SK-N-SH (cell line): ENCODE measurements at regions not wholly inside any gene's neighbourhood (a gene's known extent, or its start where the extent isn't known, plus 50 kb on each side); places are given as distances from the start of the nearest gene placed in this dataset.
A peak's percentile ranks its signal among the peaks of the same experiment; 100 is the strongest.

Source experiments
- CTCF ChIA-PET: fragments of 300-600, 350-600 bp; formaldehyde crosslinking; extraction: SDS; loops from one replicate; lab custom pipeline; 2021; lab: Yijun Ruan, JAX
- POLR2A ChIA-PET: fragments of 350-600 bp; sonication (Branson Sonifier 250); formaldehyde crosslinking; extraction: SDS; loops from one replicate; lab custom pipeline; 2020; ENCODE audit warnings: antibody characterized with exemption, inconsistent platforms; lab: Yijun Ruan, JAX
- DNase-seq: peaks from one replicate; pipeline ENCODE4 v3.0.0; 2012
- H2AFZ ChIP-seq: fragments of 200-600 bp; sonication (generic); 2 replicates; pipeline ENCODE4 v1.8.1; 2016; ENCODE audit warnings: antibody characterized with exemption, mild to moderate bottlenecking, low read depth
- H3F3A ChIP-seq: fragments of 200-600 bp; sonication (generic); replicated peaks from 2 replicates; pipeline ENCODE3; 2016; ENCODE audit warnings: antibody characterized with exemption, mild to moderate bottlenecking; ENCODE audit not compliant: insufficient read depth
- H3K27ac ChIP-seq, 2 experiments: fragments of 200-500 bp in 1 of 2; fragments of 200-600 bp in 1 of 2; sonication (Bioruptor generic) in 1 of 2; sonication (generic), shearing (Covaris generic) in 1 of 2; 2 replicates each; pipeline versions ENCODE4 v1.5.1 to v1.6.1; 2014 to 2016; ENCODE audit warnings: low read depth in 2 of 2, inconsistent platforms in 1 of 2, low read length in 1 of 2, mild to moderate bottlenecking in 1 of 2, mixed read lengths in 1 of 2
- H3K27me3 ChIP-seq: fragments of 200-600 bp; sonication (generic), shearing (Covaris generic); 2 replicates; pipeline ENCODE4 v1.6.1; 2016; ENCODE audit warnings: mixed run types; ENCODE audit not compliant: insufficient read depth
- H3K36me3 ChIP-seq, 2 experiments: fragments of 200-500 bp in 1 of 2; fragments of 200-600 bp in 1 of 2; sonication (Bioruptor generic) in 1 of 2; sonication (generic) in 1 of 2; replicated peaks in 1 of 2; 2 replicates each; pipeline versions ENCODE3 to v1.5.1; 2014 to 2016; ENCODE audit warnings: low read length in 1 of 2, mild to moderate bottlenecking in 1 of 2; ENCODE audit not compliant: insufficient read depth in 2 of 2, control insufficient read depth in 1 of 2
- H3K4me1 ChIP-seq, 2 experiments: fragments of 200-500 bp in 1 of 2; fragments of 200-600 bp in 1 of 2; sonication (Bioruptor generic) in 1 of 2; sonication (generic), shearing (Covaris generic) in 1 of 2; 2 replicates each; pipeline versions ENCODE4 v1.5.1 to v1.6.1; 2014 to 2016; ENCODE audit warnings: low read depth in 1 of 2, low read length in 1 of 2, mixed run types in 1 of 2; ENCODE audit not compliant: insufficient read depth in 2 of 2, control insufficient read depth in 1 of 2
- H3K4me2 ChIP-seq: fragments of 200-600 bp; sonication (generic), shearing (Covaris generic); 2 replicates; pipeline ENCODE4 v1.6.1; 2017; ENCODE audit warnings: mixed run types
- H3K4me3 ChIP-seq, 2 experiments: fragments of 200-500 bp in 1 of 2; fragments of 200-600 bp in 1 of 2; sonication (Bioruptor generic) in 1 of 2; sonication (generic), shearing (Covaris generic) in 1 of 2; 2 replicates each; pipeline versions ENCODE4 v1.5.1 to v1.8.1; 2014 to 2016; ENCODE audit warnings: low read depth in 2 of 2, inconsistent platforms in 1 of 2, low read length in 1 of 2, mild to moderate bottlenecking in 1 of 2, mixed read lengths in 1 of 2, moderate library complexity in 1 of 2
- H3K79me2 ChIP-seq: fragments of 200-600 bp; sonication (generic); 2 replicates; pipeline ENCODE4 v1.8.1; 2017; ENCODE audit warnings: mild to moderate bottlenecking; ENCODE audit not compliant: insufficient read depth
- H3K9ac ChIP-seq: fragments of 200-600 bp; sonication (generic); 2 replicates; pipeline ENCODE4 v1.6.1; 2017; ENCODE audit warnings: mixed run types
- H3K9me2 ChIP-seq: fragments of 200-600 bp; sonication (generic); 2 replicates; pipeline ENCODE4 v1.6.1; 2017; ENCODE audit warnings: mixed run types
- H3K9me3 ChIP-seq: fragments of 200-600 bp; sonication (generic); 2 replicates; pipeline ENCODE4 v1.6.1; 2017; ENCODE audit warnings: mixed run types, mild to moderate bottlenecking, moderate library complexity
- H4K20me1 ChIP-seq: fragments of 200-600 bp; sonication (generic); 2 replicates; pipeline ENCODE4 v1.6.1; 2017; ENCODE audit warnings: mild to moderate bottlenecking, mixed run types; ENCODE audit not compliant: insufficient read depth
- CHD2 ChIP-seq: fragments of 150-350 bp; IDR thresholded peaks from 2 replicates; pipeline ENCODE4 v1.6.1; 2018; ENCODE audit warnings: low read length; ENCODE audit not compliant: partially characterized antibody
- CTCF ChIP-seq: fragments of 200-600 bp; sonication (generic); IDR thresholded peaks from 2 replicates; pipeline ENCODE4 v1.6.1; 2017; ENCODE audit warnings: antibody characterized with exemption, mild to moderate bottlenecking, moderate library complexity
- FOSL2 ChIP-seq: IDR thresholded peaks from 2 replicates; pipeline ENCODE4 v1.4.0; 2012; ENCODE audit warnings: low read depth, mild to moderate bottlenecking, moderate library complexity, borderline replicate concordance
- FOXM1 ChIP-seq: IDR thresholded peaks from 2 replicates; pipeline ENCODE4 v1.4.0; 2012; ENCODE audit warnings: low read depth, mild to moderate bottlenecking
- GATA2 ChIP-seq: sonication (generic); formaldehyde crosslinking; IDR thresholded peaks from 2 replicates; pipeline ENCODE4 v1.5.0; 2020; ENCODE audit warnings: mild to moderate bottlenecking, missing genetic modification reagents
- IRF3 ChIP-seq: fragments of 150-350 bp; IDR thresholded peaks from 2 replicates; pipeline ENCODE4 v1.6.1; 2016; ENCODE audit warnings: mild to moderate bottlenecking, low read depth, low read length
- JUND ChIP-seq: IDR thresholded peaks from 2 replicates; pipeline ENCODE4 v1.4.0; 2012
- MXI1 ChIP-seq: IDR thresholded peaks from 2 replicates; pipeline ENCODE4 v1.6.1; 2012; ENCODE audit warnings: mild to moderate bottlenecking, low read depth, low read length, improper control_type of control experiment
- NRF1 ChIP-seq: IDR thresholded peaks from 2 replicates; pipeline ENCODE4 v1.6.1; 2012; ENCODE audit warnings: low read depth, mild to moderate bottlenecking, low read length
- PBX3 ChIP-seq: IDR thresholded peaks from 2 replicates; pipeline ENCODE4; 2012
- RFX5 ChIP-seq: IDR thresholded peaks from 2 replicates; pipeline ENCODE4 v1.6.1; 2012; ENCODE audit warnings: mild to moderate bottlenecking, improper control_type of control experiment, low read length
- SIN3A ChIP-seq: IDR thresholded peaks from 2 replicates; pipeline ENCODE4 v1.6.1; 2012; ENCODE audit warnings: low read depth, mild to moderate bottlenecking, low read length, moderate library complexity, borderline replicate concordance
- SMC3 ChIP-seq: IDR thresholded peaks from 2 replicates; pipeline ENCODE4 v1.6.1; 2012; ENCODE audit warnings: low read depth, low read length, improper control_type of control experiment
- USF1 ChIP-seq: IDR thresholded peaks from 2 replicates; pipeline ENCODE4 v1.4.0; 2012; ENCODE audit warnings: low read depth, borderline replicate concordance
- USF2 ChIP-seq: fragments of 150-350 bp; IDR thresholded peaks from 2 replicates; pipeline ENCODE4 v1.6.1; 2017; ENCODE audit warnings: antibody characterized with exemption, low read length, low read depth, borderline replicate concordance
- ZBTB33 ChIP-seq: IDR thresholded peaks from 2 replicates; pipeline ENCODE4 v1.4.0; 2012; ENCODE audit warnings: low read depth, borderline replicate concordance
- WGBS: methylation state at CpG from one replicate; pipeline ENCODE4 v1.1.6; 2017; ENCODE audit warnings: low lambda C conversion rate; 5-methylcytosine and 5-hydroxymethylcytosine counted together

- TF ChIP-seq ZBTB33 (no peak), USF1 (no peak), SMC3 (no peak), MXI1 (no peak), RFX5 (no peak), PBX3 (no peak), IRF3 (no peak), CHD2 (no peak)
Observed at GRCh38 chr1:55695552-55695951, 480.4 kb upstream of the USP24 start (continued).

- H3K79me2 ChIP-seq: no peaks in the 10 kb centered on the region
- peak overlapping the region; percentile 72 to 100 for H3K27ac ChIP-seq
- peaks cover 20 to 50% of the 10 kb centered on the region in 2 experiments; a peak in 2 of 4 replicates for H3K4me1 ChIP-seq
- ChIA-PET CTCF (interaction anchor here (1.0 to 1.8 kb wide), 2 partner anchors 110 to 319 kb away, joined by 3 to 5 read pairs; no protein-coding TSS in a partner anchor), POLR2A (no interaction called here)
- WGBS: 66% methylated on average over 3 of the region's 4 CpGs
- H3K9me2 ChIP-seq: no peaks in the 10 kb centered on the region
- H4K20me1 ChIP-seq: no peaks in the 10 kb centered on the region
- H2AFZ ChIP-seq: no peak overlapping the region
- no peak for DNase-seq
- peaks cover 16% of the 10 kb centered on the region for H3F3A ChIP-seq
- no peak overlapping the region for H3K4me2 ChIP-seq
- no peaks in the 10 kb centered on the region for H3K27me3 ChIP-seq
- no peaks in the 10 kb centered on the region for H3K36me3 ChIP-seq
- TF ChIP-seq GATA2 (CRISPR knock-in tag) (no peak), JUND (no peak), FOSL2 (no peak), NRF1 (no peak), USF2 (no peak), CTCF (no peak), FOXM1 (no peak), SIN3A (no peak), MXI1 (no peak)
- TF ChIP-seq, all 33 proteins: peak for 0
- Histone ChIP-seq H3K4me3 (no peak overlapping the region), H3K9me3 (no peaks in the 10 kb centered on the region), H3K9ac (no peak overlapping the region; the same call in 1 of the 2 replicates)
Observed at GRCh38 chr1:55695151-55695550, 480.0 kb upstream of the USP24 start.
